HG02759 (cell line): ENCODE measurements at regions not wholly inside any gene's neighbourhood (a gene's known extent, or its start where the extent isn't known, plus 50 kb on each side); places are given as distances from the start of the nearest gene placed in this dataset.

Experiments
- ATAC-seq: cut with Tn5 transposase; IDR thresholded peaks from one replicate; pipeline ENCODE4 v1.9.1; 2021; ENCODE audit warnings: mild to moderate bottlenecking, moderate library complexity; ENCODE audit not compliant: unreplicated experiment

DNA sequence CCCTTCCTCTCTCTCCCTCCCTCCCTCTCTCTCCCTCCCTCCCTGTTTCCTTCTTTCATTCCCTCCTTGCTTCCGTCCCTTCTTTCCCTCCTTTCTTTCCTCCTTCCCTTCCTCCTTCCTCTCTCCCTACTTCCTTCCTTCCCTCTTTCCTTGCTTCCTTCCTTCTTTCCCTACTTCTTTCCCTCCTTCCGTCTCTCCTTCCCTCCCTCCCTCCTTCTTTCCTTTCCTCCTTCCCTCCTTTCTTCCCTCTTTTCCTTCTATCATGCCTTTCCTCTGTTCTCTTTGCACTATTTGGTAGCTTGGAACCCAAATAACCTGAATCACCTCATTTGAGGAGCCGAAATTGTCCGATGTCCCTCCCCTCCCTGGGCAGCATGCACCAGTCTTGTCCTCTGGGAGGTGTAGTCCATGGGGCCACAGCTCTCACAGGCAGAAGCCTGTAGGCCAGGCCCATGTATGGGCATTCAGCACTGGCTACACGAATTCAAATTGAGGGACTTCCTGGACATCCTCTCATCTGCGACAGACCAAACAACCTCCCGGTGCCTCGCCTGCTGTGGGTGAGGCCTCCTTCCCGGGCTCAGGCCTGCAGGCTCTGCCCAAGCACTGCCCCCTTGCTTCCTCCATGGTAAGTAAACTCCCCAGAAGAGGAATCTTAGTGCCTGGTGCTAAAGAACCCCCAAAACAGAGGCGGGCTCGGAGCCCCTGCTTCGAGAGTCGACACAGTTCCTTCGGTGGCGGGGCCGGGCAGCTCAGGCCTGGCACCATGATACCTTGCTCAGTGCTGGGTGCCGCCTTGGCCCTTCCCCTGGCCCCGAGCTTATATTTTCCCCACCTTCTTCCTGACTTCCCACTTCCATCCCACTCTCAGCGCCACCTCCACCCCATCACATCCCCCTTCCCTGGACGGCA lies 454.1 kb upstream of the CADM1 start:
- no peak for ATAC-seq

DNA sequence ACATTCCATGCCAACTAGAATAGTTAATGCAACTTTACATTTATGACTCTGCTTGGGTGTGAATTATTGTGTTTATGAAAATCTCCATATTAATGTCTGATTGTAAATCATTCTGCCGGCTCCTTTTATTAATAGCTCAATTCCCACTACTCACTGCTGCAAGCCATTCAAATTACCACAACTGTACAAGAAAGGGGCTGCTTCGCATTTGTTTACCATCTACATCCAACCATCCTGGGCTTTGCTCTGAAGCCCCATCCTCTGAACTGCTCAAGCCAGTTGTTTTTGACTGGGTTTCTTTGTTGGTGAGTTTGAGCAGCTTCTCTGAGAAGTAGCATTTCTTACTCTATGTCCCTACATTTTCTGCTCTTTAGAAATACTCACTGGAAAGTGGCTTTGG lies 451.6 kb upstream of the CADM1 start:
- no peak for ATAC-seq

DNA sequence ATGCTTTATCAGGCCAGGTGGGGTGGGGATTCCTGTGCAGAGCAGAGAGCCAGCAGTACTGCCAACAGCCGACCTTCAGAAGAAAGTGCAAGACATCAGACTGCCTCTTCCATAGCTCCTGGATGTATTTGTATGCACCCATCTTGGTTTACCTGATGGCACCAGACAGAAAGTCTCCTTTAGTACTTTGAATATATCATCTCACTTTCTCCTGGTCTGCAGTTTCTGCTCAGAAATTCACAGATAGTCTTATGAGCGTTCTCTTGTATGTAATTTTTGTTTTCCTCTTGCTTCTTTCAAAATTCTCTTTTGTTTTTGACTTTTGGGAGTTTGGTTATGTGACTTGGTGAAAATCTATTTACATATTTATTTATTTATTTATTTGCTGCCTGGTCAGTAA lies 446.4 kb upstream of the CADM1 start:
- no peak for ATAC-seq

- ATAC-seq, result no peak
Measured at GRCh38 chr11:115944596-115944995, 440.4 kb upstream of the CADM1 start.

- ATAC-seq, result no peak
Measured at GRCh38 chr11:115942011-115942410, 437.8 kb upstream of the CADM1 start.

DNA sequence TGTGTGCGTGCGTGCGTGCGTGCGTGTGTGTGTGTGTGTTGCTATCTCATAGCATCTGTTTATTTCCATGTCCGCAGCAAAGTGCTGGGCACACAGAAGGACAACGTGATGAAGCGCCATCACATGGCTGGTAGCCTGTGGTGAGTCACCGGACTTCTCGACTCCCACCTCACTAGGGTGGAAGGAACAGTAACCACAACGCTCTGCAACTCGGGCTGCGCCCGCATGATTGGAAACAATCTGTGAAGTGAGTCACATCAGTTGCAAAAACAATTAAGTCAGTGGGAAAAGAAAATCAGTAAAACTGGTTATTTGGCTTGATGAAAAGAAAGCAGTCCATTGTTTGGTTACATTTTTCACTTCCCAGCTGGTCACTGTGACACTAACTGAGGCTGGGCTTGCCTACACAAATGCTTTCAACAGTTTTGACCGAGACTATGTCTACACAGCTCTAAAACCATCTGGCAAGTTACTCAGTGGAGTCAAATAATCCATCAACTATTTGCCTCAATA lies 437.3 kb upstream of the CADM1 start:
- no peak for ATAC-seq

DNA sequence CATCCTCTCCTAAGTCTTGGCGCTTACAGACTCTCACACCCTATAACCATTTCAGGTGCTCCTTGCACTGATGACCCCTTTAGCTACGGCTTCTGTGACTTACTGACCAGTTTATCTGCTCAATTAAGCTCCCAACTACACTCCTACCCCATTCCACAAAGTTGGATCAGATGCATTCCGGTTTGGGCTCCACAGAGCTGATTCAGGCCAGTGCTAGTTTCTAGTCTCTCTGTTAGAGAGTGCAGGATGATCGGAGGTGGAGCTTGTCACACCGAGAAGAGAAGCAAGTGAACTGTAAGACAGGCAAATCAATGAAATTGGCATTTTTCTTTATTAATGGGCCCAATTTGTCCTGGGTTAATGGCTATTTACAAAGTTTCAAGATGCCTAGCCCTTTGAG lies 436.8 kb upstream of the CADM1 start:
- ATAC-seq, result no peak

DNA sequence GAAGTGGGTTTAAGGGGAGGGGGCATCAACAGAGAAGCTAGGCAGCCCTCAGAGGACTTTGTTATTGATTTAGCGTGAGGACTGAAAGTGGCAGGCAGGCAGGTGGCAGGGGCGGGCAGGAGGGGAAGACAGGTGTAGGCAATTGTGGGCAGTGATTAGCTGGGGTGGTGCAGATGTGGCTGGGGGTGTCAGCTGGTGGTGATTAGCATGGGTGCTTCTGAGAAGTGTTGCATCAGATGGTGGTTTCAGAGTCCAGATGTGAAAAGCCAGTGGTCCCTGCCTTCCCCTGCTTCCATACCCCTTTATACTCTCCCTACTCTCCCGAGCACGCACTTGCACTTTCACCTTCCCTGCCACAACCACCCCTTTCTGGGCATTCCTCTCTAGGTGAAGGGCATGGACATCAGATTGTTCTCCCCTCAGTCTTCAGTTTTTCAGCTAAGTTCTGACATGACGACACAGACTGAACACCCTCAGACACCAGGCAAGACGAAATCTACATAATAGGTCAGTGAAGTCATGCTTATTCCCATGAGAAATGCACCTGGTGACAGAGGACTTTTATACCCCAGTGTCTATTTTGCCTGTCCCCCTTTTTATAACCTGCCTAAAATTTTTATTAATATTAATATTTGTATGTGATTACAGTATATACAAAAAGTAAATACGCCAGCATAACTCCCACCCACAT lies 435.7 kb upstream of the CADM1 start:
- ATAC-seq, result peak; percentile 66

DNA sequence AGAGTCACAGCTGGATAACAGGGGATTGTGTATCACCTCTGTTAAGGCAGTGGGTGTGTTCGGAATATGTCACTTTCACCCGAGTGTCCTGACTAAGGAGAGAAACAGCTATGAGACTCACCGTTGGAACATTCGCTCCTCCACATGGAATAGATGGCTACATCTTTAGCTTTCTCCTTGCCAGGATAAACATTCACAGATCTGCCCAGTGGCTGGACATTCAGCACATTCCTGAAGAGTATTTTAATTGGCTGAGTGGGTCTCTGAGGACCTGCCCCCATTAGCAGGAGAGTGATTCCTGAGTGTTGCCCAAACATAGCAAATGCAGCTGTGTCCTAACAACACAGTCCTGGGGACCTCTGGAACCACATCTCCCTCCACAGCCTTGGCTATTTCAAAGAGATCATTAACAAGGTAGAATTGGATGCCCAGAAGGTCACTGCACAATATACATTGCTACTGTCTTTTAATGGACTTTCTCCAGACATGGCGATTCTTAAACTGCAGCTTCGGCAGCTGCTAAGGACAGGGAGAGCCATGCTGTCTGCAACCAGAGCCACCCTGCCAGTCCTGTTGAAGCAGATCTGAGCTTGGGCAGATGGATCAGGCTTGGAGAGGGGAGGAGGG lies 435.0 kb upstream of the CADM1 start:
- ATAC-seq, result no peak

DNA sequence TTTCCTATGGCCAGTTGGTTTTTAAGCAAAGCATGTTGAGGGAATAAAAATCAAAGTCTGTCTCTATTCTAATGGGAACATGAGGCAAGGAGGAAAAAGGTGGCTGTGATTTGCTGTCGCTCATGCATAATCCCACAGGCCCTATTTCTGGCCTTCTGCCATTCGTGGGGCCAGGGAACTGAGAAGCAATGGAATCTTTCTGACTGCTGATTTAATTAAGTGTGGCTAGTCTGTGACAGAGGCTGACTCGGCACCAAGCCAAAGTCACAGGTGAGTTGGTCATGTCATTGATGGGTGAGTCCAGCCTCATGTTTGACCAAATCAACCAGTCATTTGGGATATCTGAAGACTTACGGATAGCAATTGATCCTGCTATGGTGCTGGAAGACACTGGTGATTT lies 429.3 kb upstream of the CADM1 start:
- no peak for ATAC-seq

DNA sequence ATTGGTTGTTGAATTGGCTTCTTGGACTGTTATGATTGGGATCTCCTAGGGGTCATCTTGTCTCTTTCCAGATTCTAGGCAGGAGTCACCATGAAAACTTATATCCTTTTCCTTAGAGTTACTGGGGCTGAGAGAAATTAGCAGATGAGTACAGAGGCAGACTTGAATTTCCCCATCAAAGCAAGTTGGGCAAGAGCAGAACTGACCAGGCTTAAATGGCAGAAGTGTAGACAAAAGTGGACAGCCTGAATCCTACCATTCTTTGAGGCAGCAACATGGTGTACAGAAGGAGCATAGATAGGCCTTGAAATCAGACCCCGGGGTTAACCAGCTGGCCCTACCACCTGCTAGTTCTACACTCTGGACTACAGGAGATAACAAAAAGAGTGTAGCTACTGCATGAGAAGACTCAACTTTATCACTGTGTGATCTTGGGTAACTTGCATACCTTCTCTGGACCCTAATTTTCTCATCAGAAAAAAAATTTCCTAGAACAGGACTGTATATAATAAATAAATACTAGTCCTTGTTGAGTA lies 427.4 kb upstream of the CADM1 start:
- no peak for ATAC-seq

- ATAC-seq, result peak; percentile 50
Measured at GRCh38 chr11:115930886-115931547, 426.8 kb upstream of the CADM1 start.

- ATAC-seq, result peak; percentile 25
Measured at GRCh38 chr11:115930291-115930690, 426.1 kb upstream of the CADM1 start.

DNA sequence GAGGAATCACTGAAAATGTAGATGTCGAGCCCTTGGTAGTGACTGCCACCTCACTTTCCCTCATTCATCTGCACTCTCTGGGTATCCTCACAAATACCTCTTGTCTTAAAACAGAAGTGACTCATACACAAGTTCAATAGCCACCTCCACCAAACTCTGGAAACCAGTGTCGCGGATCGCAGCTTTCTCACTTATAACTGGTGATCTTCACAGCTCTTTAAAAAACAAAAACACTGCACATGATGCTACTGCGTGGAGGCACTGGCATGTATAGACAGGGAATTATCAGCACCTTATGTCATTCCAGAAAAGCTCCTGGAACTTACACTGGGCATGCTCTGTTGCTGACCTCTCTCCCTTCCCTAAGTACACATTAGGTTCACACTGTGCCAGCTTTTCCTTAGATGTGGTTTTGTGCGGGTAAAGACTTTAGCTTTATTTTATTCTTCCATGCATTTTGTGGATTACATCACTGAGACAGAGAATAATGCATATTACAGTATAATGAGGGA lies 425.5 kb upstream of the CADM1 start:
- no peak for ATAC-seq

GRCh38 chr11:115928811-115929210 lies 424.6 kb upstream of the CADM1 start:
- no peak for ATAC-seq

- ATAC-seq, result peak; percentile 25
Measured at GRCh38 chr11:115927823-115928329, 423.7 kb upstream of the CADM1 start.

DNA sequence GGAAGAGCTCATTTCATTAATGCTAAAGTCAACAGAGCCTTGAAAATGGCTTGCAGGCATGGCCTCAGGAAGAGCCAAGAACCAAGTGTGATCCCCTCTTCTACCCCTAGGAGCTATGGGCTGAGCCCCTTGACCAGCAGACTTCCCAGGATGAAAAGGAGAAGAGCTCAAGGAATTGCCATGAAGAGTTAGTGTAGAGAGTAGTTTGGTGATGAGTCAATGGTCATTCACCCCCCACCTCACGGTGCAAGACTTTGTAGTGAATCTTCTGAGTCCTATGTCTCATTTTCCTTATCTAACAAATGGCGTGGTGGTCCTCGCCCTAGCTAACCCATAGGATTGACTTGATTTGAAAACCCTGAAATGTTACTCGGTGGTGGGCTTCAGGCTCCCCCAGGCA lies 422.4 kb upstream of the CADM1 start:
- no peak for ATAC-seq

DNA sequence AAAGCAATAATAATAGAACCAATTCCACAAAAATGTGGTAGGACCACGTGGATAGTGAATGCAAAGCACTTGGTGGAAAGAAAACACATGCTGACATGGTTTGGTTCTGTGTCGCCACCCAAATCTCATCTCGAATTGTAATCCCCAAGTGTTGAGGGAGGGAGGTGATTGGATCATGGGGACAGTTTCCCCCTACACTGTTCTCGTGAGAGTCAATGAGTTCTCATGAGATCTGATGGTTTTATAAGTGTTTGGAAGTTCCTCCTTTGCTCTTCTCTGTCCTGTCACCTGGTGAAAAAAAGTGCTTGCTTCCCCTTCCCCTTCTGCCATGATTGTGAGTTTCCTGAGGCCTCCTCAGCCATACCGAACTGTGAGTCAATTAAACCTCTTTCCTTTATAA lies 421.9 kb upstream of the CADM1 start:
- ATAC-seq, result no peak

DNA sequence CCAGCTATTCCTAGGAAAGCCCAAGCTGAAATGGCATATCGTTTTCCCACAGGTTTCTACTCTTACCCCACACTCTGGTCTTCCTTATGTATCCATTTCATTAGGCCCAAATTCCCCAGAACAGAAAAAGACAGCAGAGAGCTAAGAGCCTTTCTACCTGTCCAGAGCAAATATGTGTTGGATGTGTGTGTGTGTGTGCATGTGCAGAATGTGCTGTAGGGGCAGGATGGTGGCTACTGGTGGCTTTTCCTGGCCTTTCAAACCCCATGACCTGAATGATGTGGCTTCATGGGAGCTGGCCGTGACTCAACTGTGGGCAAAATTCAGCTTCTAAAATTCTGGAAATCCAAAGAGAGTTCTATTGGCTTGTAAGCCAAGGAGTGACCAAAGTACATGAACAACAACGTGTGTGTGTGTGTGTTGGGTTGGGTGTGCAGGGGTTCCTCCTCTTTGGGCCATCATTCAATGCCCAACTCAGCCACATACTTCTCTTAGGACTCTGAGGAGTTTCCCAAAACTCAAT lies 421.4 kb upstream of the CADM1 start:
- no peak for ATAC-seq
